AG10803 (cell line): ENCODE measurements at regions not wholly inside any gene's neighbourhood (a gene's known extent, or its start where the extent isn't known, plus 50 kb on each side); places are given as distances from the start of the nearest gene placed in this dataset.

Experiments used
- DNase-seq: peaks from one replicate; pipeline ENCODE4 v3.0.0; 2010; ENCODE audit warnings: low read depth
- H3K4me3 ChIP-seq: 2 replicates; pipeline ENCODE4 v1.5.1; 2011; ENCODE audit warnings: mild to moderate bottlenecking, low read length, control low read depth
- CTCF ChIP-seq: conservative IDR thresholded peaks from 2 replicates; pipeline ENCODE4 v1.5.1; 2011; ENCODE audit warnings: mild to moderate bottlenecking, low read length, control low read depth, inconsistent platforms

- TF ChIP-seq CTCF, result no peak
- no peak for DNase-seq
- H3K4me3 ChIP-seq, result no peak overlapping the region
These were observed 311.1 kb upstream of the SULF2 start for GRCh38 chr20:48096212-48096875.

GRCh38 chr20:48094944-48095343 is 309.7 kb upstream of the SULF2 start:
- H3K4me3 ChIP-seq, result no peak overlapping the region
- no peak for TF ChIP-seq CTCF

GRCh38 chr20:48094196-48094749 is 309.0 kb upstream of the SULF2 start:
- no peak overlapping the region for H3K4me3 ChIP-seq
- no peak for TF ChIP-seq CTCF
- DNase-seq, result no peak

More at GRCh38 chr20:48094944-48095343, 309.7 kb upstream of the SULF2 start:
- DNase-seq, result no peak

- TF ChIP-seq CTCF, result no peak
- no peak overlapping the region for H3K4me3 ChIP-seq
- DNase-seq, result no peak
These were observed 307.5 kb upstream of the SULF2 start for GRCh38 chr20:48092596-48093280.

- TF ChIP-seq CTCF, result no peak
- no peak overlapping the region for H3K4me3 ChIP-seq
- no peak for DNase-seq
These were observed 305.5 kb upstream of the SULF2 start for GRCh38 chr20:48090784-48091183.

GRCh38 chr20:48090314-48090713 is 305.0 kb upstream of the SULF2 start:
- no peak overlapping the region for H3K4me3 ChIP-seq
- no peak for DNase-seq
- TF ChIP-seq CTCF, result no peak

- TF ChIP-seq CTCF, result no peak
- H3K4me3 ChIP-seq, result no peak overlapping the region
- DNase-seq, result no peak
These were observed 295.3 kb upstream of the SULF2 start for GRCh38 chr20:48080583-48080982.
